ENCODE measurements at regions not wholly inside any gene's neighbourhood (a gene's known extent, or its start where the extent isn't known, plus 50 kb on each side); places are given as distances from the start of the nearest gene placed in this dataset.

DNA sequence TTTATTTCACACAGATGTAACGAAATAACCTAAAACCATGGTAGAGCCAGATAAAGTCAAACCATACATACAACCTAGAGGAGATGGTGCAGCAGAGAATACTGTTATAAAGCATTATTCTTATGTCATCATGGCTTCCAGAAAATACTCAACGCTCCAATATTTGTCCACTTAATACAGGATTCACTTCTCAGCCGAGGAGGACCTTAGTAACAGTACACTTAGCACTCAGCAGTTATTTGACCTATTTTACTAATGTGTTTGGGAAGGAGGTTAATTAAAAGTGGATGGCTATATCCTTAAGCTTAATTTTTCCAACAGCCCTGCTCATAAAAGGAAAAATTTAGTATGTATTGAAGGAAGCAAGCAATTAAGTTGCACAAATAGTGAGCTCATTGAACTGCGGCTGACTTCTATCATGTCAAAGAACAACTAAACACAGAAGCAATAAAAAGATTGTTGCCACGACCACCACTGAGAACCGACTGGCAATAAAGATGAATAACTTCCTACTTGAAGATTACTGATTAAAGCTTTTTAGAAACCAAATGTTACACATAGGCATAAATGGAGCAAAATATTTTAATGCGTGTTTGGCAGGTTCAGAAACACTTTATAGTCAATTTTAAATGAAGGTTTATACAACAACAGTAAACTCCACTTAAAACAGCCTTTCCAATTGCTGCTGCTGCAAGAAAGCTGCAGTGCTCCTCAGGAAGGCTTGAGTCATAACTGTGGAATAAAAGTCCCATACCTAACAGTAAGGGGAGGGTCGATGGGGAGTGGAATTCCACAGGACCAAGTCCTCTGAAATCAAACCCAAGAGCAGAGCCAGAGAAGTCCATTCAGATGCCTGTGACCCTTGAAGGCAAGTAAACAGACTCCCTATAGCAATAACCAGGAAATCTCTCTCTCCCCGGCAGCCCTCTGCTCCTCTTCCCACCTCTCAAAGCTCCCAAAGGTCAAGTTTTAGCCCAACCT, 218.9 kb upstream of the CDKN3 start:
- no peak for DNase-seq

DNA sequence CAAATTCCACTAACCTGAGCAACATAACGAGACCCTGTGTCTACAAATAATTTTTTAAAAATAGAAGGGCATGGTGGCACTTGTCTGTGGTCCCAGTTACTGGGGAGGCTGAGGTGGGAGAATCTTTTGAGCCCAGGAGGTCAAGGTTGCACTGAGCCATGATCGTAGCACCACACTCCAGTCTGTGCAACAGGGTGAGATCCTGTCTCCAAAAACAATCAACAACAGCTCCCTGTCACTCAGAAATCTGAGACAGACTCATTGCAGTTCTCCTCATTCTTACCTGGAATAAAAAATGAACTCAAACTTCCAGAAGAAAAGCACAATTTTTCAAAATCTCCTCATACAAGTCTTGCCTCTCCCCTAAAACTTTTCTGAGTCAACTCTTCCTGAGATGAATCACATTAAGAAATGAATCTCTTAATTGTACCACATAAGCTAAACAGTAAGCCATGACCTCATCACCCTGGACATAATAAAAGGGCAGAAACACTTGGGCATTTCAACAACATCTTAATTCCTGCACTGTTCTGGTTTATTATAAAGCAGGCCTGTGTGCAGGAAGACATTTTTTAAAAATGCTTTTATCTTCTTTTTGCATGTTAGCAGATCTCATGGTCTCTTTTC, 214.3 kb upstream of the CDKN3 start:
- no peak for DNase-seq

DNA sequence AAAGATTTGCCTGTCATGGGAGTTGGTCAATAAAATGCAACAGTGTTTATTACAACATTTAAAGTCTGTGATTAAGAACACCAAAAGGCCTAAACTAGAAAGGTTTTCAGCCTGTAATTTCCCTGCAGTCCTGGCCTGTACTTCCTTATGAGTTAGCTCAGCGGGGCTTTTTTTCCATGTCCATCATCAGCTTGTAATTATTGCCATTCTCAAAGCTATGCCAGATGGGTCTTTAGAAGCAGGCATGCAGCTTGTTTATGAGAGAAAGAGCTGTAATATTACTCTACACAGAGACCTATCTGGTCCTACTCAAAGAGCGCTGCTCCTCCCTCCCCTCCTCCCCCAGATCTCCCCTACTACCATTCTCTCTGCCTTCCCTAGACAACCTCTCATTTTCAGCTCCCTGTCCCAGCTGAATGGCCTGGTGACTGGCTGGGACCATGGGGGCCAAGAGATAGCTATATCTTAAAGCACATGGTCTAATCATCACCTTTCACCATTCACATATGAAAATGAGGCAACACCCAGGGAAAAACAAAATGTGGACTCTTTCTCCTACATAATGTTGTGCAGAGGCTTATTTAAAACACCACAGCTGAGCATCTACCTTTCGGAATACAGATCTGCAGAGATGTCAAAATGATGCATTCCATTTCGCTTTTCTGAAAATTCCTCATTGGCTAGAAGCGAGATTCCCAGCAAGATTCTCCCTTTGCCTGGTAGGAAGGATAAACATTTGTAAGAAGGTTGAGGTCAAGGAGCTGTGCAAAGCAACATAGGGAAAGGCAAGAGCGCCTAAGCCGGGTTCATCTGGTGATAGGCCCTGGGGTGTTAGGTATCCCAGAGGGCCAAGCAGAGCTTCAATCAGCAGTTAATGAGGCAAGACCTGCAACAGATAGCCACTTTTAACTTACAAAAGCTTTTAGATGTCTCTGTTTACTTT, 209.7 kb upstream of the CDKN3 start:
- DNase-seq = no peak

DNA sequence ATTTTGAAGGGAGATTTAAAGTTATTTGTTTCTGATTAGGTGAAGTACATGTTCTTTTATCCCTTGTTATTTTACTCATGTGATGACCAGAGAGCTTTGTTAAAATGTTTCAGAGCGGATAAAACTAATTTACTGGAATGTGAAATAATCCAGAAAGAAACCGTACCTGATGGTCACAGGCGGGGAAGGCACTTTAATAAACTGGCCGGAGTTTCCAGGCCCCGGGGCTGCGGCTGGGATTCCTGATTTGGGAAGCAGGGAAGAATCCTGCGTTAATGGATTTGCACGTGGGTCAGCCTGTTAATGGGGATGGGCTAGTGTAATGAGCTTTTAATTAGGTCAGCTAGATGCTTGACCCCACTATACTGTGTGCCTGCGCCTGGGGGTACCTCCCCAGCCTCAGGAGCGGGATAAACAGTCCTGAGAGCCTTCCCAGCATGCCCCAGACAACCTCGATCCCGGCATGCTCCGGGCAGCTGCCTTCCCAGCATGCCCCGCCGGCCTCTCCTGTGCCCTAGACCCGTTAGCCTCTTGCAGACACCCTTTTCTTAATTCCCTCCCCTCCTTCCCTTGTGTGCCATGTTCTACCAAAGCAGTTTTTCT, 208.6 kb upstream of the CDKN3 start:
- DNase-seq = no peak

- DNase-seq = no peak
Observed at GRCh38 chr14:54189333-54189732, 207.5 kb upstream of the CDKN3 start.

GRCh38 chr14:54189748-54190354, 207.0 kb upstream of the CDKN3 start:
- DNase-seq = no peak

- no peak for DNase-seq
Observed at GRCh38 chr14:54191846-54192245, 205.0 kb upstream of the CDKN3 start.

GRCh38 chr14:54192610-54193009, 204.2 kb upstream of the CDKN3 start:
- no peak for DNase-seq

DNA sequence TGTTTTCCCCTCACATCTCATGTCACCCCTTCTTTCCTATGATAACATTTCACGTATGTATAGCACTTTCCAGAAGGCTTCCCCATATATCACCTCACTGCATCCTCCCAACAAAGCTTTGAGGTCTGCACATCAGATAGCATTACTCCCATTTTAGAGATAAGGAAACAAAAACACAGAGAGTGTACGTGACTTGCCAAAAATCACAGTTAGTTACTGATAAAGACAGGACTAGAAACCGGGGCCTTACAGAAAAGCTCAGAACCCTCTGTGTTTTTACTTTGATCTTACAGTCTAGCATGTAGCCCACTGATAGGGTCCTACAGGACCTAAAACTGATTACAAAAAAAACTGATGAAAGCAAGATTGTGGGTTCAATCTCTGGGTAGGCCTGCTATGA, 202.9 kb upstream of the CDKN3 start:
- DNase-seq = no peak

- DNase-seq = no peak
Observed at GRCh38 chr14:54194501-54194900, 202.3 kb upstream of the CDKN3 start.

GRCh38 chr14:54197369-54197768, 199.4 kb upstream of the CDKN3 start:
- no peak for DNase-seq

- DNase-seq = no peak
Observed at GRCh38 chr14:54200726-54201125, 196.1 kb upstream of the CDKN3 start.

- DNase-seq = no peak
Observed at GRCh38 chr14:54202288-54202687, 194.5 kb upstream of the CDKN3 start.

DNA sequence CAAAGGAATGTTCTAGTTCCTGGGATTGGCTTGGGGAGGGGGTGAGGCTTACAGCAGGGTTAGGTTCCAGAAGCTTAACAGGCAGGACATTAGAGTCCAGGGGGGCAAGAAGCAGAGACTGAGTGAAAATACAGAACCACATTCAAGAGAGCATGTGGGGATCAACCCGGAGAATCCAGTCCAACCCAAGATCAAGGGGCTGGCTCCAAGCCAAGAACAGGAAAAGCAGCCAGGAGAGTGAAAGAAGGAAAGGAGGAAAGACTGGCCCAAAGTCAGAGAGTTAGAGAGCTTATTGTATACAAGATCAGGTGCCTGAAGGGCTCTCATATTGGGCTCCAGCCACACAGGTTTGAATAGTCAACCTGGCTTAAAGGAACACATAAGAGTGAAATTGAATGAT, 190.3 kb upstream of the CDKN3 start:
- no peak for DNase-seq

DNA sequence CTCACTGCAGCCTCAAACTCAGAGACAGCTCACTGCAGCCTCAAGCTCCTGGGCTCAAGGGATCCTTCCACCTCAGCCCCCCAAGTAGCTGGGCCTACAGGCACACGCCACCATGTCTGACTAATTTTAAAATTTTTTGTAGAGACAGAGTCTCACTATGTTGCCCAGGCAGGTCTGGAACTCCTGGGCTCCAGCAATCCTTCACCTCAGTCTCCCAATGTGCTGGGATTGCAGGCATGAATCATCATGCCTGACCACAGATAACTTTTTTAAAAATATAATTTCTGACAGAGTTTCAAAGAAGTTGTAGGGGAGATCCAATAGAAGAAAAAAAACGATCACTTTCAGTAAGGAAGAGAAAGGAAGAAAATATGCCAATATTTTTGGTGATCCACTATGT, 189.7 kb upstream of the CDKN3 start:
- no peak for DNase-seq

DNA sequence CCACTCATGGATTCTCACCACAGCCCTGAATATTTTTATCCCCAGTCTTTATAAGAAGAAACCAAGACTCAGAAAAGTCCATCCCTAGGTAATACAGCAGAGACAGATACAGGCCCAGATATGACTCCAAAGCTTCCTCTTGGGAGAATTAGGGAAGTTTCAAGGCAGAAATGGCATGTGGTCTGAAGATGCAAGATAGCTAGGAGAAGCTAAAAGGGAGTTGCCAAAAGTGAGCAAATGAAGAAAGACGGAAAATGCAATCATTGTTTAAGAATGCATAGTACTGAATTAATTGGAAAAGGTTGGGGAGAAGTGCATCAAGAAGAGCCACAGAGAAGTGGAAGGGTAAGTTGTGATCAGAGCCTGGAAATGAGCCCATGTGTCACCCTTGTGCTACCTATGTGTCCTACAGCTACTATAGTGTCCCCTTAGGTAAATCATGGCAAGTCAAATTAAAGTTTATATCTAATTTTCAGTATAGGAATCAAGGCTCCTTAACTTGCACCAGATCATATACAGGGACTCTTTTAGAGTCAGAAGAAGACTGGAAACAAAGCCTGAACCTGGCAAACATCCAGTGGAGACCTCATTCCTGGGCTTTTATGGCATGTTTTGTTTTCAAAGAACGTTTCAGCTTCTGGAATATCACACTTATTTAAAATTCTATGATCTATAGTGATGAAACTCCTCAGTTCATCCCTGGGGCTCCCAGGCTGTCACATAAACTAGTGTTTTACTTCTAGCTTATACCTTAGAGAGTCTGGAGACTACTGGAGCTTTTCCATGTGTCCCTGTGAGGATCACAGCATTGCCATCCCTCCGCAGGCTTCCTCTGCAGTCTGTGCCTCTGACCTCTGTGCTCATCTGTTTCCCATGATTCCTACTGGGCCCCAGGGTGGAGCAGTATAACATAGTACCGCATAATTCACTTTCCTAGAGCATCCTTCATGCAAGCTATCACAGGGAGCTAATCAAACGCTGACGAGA, 189.0 kb upstream of the CDKN3 start:
- DNase-seq = no peak

GRCh38 chr14:54208751-54209150, 188.1 kb upstream of the CDKN3 start:
- DNase-seq = no peak

- DNase-seq = no peak
Observed at GRCh38 chr14:54209511-54210250, 187.1 kb upstream of the CDKN3 start.

- no peak for DNase-seq
Observed at GRCh38 chr14:54211551-54212308, 185.1 kb upstream of the CDKN3 start.
